A549 (cell line): ENCODE measurements at regions not wholly inside any gene's neighbourhood (a gene's known extent, or its start where the extent isn't known, plus 50 kb on each side); places are given as distances from the start of the nearest gene placed in this dataset.

Experiments
- ATAC-seq, 2 experiments: fragments of 200-7000 bp in 1 of 2; fragments of >200 bp in 1 of 2; cut with Nextera tagmentation in 1 of 2; cut with Tn5 transposase in 1 of 2; 3 replicates each; pipeline versions ENCODE4 v1.8.0 to v1.9.1; 2018 to 2020; ENCODE audit warnings: mild to moderate bottlenecking in 1 of 2, moderate library complexity in 1 of 2
- CTCF ChIA-PET: fragments of 300-600 bp; sonication (Branson Sonifier 250); formaldehyde crosslinking; extraction: SDS; loops from one replicate; lab custom pipeline; 2021; ENCODE audit warnings: antibody characterized with exemption, inconsistent platforms; lab: Yijun Ruan, JAX
- POLR2A ChIA-PET: fragments of 350-600 bp; formaldehyde crosslinking; extraction: SDS; loops from one replicate; lab custom pipeline; 2021; ENCODE audit warnings: antibody characterized with exemption, inconsistent platforms; lab: Yijun Ruan, JAX
- DNase-seq, 2 experiments: peaks; one replicate each; pipeline versions ENCODE4 v3.0.0 to v3.0.0-alpha.2; 2011 to 2016; ENCODE audit warnings: low read depth in 1 of 2, low spot score in 1 of 2
- FAIRE-seq: peaks from 2 replicates; lab custom pipeline; 2011; peaks lifted over from hg19 to GRCh38; lab: Jason Lieb, UNC
- H3K27ac ChIP-seq, 2 experiments: fragments of >200 bp; sonication (Bioruptor Twin); formaldehyde crosslinking; 3 replicates each; pipeline ENCODE4 v1.5.1; 2016 to 2017
- H3K4me1 ChIP-seq: fragments of >200 bp; sonication (Bioruptor Twin); formaldehyde crosslinking; 3 replicates; pipeline ENCODE4 v1.6.1; 2016
- H3K4me2 ChIP-seq: fragments of >200 bp; sonication (Bioruptor Twin); formaldehyde crosslinking; 3 replicates; pipeline ENCODE4 v1.6.1; 2016
- H3K4me3 ChIP-seq: fragments of >200 bp; sonication (Bioruptor Twin); formaldehyde crosslinking; 3 replicates; pipeline ENCODE4 v1.5.1; 2016
- H3K9me3 ChIP-seq: fragments of >200 bp; sonication (Bioruptor Twin); formaldehyde crosslinking; 3 replicates; pipeline ENCODE4 v1.6.1; 2016
- CBX8 ChIP-seq: fragments of 200-600 bp; sonication (generic); IDR thresholded peaks from 2 replicates; pipeline ENCODE4 v1.6.1; 2016
- CHD2 ChIP-seq: fragments of 150-350 bp; IDR thresholded peaks from 2 replicates; pipeline ENCODE4 v1.6.1; 2014; ENCODE audit warnings: low read length; ENCODE audit not compliant: partially characterized antibody
- CTCF ChIP-seq: fragments of >200 bp; sonication (Bioruptor Twin); formaldehyde crosslinking; IDR thresholded peaks from 3 replicates; pipeline ENCODE4 v1.5.1; 2016
- EHF ChIP-seq: fragments of 250-450 bp; sonication (Bioruptor Pico); IDR thresholded peaks from 2 replicates; pipeline ENCODE4 v1.5.0; 2020; ENCODE audit warnings: mild to moderate bottlenecking
- EHMT2 ChIP-seq: fragments of 200-600 bp; sonication (generic); IDR thresholded peaks from 2 replicates; pipeline ENCODE4 v1.6.1; 2016; ENCODE audit warnings: antibody characterized with exemption, low read depth, mild to moderate bottlenecking, moderate library complexity
- FOSB ChIP-seq: fragments of 250-450 bp; sonication (Bioruptor Pico); IDR thresholded peaks from 2 replicates; pipeline ENCODE4 v1.5.0; 2020; ENCODE audit warnings: mild to moderate bottlenecking, moderate library complexity
- HDAC2 ChIP-seq: fragments of 200-600 bp; sonication (generic); IDR thresholded peaks from 2 replicates; pipeline ENCODE4 v1.6.1; 2016
- HMGXB4 ChIP-seq: fragments of 250-450 bp; sonication (Bioruptor Pico); IDR thresholded peaks from 2 replicates; pipeline ENCODE4 v1.5.0; 2021; ENCODE audit warnings: mild to moderate bottlenecking, moderate library complexity, borderline replicate concordance
- HOXB5 ChIP-seq: fragments of 250-450 bp; sonication (Bioruptor Pico); IDR thresholded peaks from 2 replicates; pipeline ENCODE4 v1.5.0; 2020; ENCODE audit warnings: mild to moderate bottlenecking, moderate library complexity
- JUN ChIP-seq, 2 experiments: fragments of >200 bp; sonication (Bioruptor Twin); formaldehyde crosslinking; IDR thresholded peaks; 2 replicates in 1 of 2; 3 replicates in 1 of 2; pipeline ENCODE4 v1.6.1; 2016 to 2017
- JUNB ChIP-seq: fragments of >200 bp; sonication (Bioruptor Twin); formaldehyde crosslinking; IDR thresholded peaks from 2 replicates; pipeline ENCODE4 v1.6.1; 2016
- KDM1A ChIP-seq: fragments of 200-600 bp; sonication (generic); IDR thresholded peaks from 2 replicates; pipeline ENCODE4 v1.6.1; 2016; ENCODE audit warnings: low read depth, mild to moderate bottlenecking
- MAFK ChIP-seq: fragments of 450-650 bp; IDR thresholded peaks from 2 replicates; pipeline ENCODE4 v1.6.1; 2014; ENCODE audit not compliant: partially characterized antibody
- NFE2L2 ChIP-seq: fragments of 150-350 bp; conservative IDR thresholded peaks from 2 replicates; pipeline ENCODE4 v1.6.1; 2014; ENCODE audit warnings: low read length
- NR3C1 ChIP-seq: fragments of >200 bp; sonication (Bioruptor Twin); formaldehyde crosslinking; IDR thresholded peaks from 3 replicates; pipeline ENCODE4 v1.6.1; 2017
- RNF2 ChIP-seq: fragments of 200-600 bp; sonication (generic); IDR thresholded peaks from 2 replicates; pipeline ENCODE4 v1.6.1; 2016; ENCODE audit warnings: low read depth, mild to moderate bottlenecking, antibody characterized with exemption, moderate library complexity, borderline replicate concordance
- WGBS: methylation state at CpG from one replicate; pipeline ENCODE4 v1.1.6; 2017; ENCODE audit errors: missing lambda C conversion rate; 5-methylcytosine and 5-hydroxymethylcytosine counted together
- TF ChIP-seq, protein P1 (sequence below): IDR thresholded peaks from 2 replicates; pipeline ENCODE4 v1.6.1; 2012
- TF ChIP-seq, protein P2 (sequence below): fragments of >200 bp; sonication (Bioruptor Twin); formaldehyde crosslinking; IDR thresholded peaks from 3 replicates; pipeline ENCODE4 v1.6.1; 2016
- TF ChIP-seq, protein P3 (sequence below): IDR thresholded peaks from 2 replicates; pipeline ENCODE4 v1.6.1; 2012; ENCODE audit warnings: low read depth, borderline replicate concordance
- TF ChIP-seq, protein P4 (sequence below): fragments of 200-600 bp; sonication (generic); IDR thresholded peaks from 2 replicates; pipeline ENCODE4 v1.6.1; 2016; ENCODE audit warnings: antibody characterized with exemption, mild to moderate bottlenecking, moderate library complexity
- TF ChIP-seq, protein P5 (sequence below): fragments of >200 bp; sonication (Bioruptor Twin); formaldehyde crosslinking; IDR thresholded peaks from 2 replicates; pipeline ENCODE4 v1.6.1; 2016

GRCh38 chr2:153386481-153386897 lies 92.1 kb downstream of the RPRM start:
- no peak for ATAC-seq
- ChIA-PET POLR2A (no interaction called here), CTCF (interaction anchor here (1.0 kb wide), 1 partner anchor 53 kb away, joined by 3 read pairs; no protein-coding TSS in a partner anchor)

DNA sequence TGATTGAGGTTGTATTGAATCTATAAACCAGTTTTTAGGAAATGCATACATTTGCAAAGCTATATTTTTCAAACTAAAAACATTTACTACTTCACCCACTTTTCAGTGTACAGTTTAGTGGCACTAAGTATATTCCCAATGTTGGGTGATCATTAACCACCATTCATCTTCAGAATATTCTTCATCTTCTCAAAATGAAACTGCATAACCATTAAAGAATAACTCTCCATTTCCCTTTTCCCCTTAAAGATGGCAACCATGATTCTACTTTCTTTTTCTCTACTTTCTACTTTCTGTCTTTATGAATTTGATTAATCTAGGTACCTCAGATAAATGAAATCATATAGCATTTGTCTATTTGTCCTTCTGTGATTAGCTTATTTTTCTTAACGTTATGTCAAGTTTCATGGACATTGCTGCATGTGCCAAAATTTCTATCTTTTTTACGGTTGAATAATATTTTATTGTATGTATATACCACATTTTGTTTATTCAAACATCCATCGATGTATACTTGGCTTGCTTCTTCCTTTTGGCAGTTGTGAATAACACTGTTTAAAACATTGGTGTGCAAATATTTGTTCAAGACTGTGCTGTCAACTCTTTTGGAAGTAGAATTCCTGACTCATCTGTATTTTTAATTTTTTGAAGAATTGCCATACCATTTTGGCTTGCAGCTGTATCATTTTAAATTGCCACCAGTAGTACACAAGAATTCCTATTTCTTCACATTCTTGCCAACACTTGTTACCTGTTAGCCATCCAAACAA lies 104.9 kb downstream of the RPRM start:
- H3K4me1 ChIP-seq, result no peaks in the 10 kb centered on the region
- ChIA-PET POLR2A (interaction anchor here (0.7 kb wide), 1 partner anchor 14 kb away, joined by 3 read pairs; no protein-coding TSS in a partner anchor), CTCF (interaction anchor here (1.0 kb wide), 1 partner anchor 9 kb away, joined by 3 read pairs; no protein-coding TSS in a partner anchor)
- H3K9me3 ChIP-seq, result no peaks in the 10 kb centered on the region
- no peak overlapping the region for H3K4me3 ChIP-seq
- WGBS, result under 1% methylated on average over 3 of the region's 3 CpGs
- ATAC-seq (no peak), FAIRE-seq (no peak), DNase-seq (no peak)
- no peak overlapping the region for H3K27ac ChIP-seq
- H3K4me2 ChIP-seq, result no peak overlapping the region
- TF ChIP-seq MAFK, result no peak
- no peak for TF ChIP-seq JUNB
- TF ChIP-seq RNF2, result no peak
- TF ChIP-seq JUN (IDR thresholded peaks at IDR 0.05), result no peak
- TF ChIP-seq, protein P1, sequence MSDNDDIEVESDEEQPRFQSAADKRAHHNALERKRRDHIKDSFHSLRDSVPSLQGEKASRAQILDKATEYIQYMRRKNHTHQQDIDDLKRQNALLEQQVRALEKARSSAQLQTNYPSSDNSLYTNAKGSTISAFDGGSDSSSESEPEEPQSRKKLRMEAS, result no peak
- TF ChIP-seq, protein P2, sequence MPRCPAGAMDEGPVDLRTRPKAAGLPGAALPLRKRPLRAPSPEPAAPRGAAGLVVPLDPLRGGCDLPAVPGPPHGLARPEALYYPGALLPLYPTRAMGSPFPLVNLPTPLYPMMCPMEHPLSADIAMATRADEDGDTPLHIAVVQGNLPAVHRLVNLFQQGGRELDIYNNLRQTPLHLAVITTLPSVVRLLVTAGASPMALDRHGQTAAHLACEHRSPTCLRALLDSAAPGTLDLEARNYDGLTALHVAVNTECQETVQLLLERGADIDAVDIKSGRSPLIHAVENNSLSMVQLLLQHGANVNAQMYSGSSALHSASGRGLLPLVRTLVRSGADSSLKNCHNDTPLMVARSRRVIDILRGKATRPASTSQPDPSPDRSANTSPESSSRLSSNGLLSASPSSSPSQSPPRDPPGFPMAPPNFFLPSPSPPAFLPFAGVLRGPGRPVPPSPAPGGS, result no peak
- TF ChIP-seq, protein P3, sequence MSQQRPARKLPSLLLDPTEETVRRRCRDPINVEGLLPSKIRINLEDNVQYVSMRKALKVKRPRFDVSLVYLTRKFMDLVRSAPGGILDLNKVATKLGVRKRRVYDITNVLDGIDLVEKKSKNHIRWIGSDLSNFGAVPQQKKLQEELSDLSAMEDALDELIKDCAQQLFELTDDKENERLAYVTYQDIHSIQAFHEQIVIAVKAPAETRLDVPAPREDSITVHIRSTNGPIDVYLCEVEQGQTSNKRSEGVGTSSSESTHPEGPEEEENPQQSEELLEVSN, result no peak

More at GRCh38 chr2:153386481-153386897, 92.1 kb downstream of the RPRM start:
- Histone ChIP-seq H3K4me2 (no peak overlapping the region), H3K9me3 (no peaks in the 10 kb centered on the region), H3K4me1 (no peaks in the 10 kb centered on the region), H3K4me3 (no peak overlapping the region), H3K27ac (no peak overlapping the region)
- no peak for DNase-seq
- FAIRE-seq, result no peak
- TF ChIP-seq, protein P4, sequence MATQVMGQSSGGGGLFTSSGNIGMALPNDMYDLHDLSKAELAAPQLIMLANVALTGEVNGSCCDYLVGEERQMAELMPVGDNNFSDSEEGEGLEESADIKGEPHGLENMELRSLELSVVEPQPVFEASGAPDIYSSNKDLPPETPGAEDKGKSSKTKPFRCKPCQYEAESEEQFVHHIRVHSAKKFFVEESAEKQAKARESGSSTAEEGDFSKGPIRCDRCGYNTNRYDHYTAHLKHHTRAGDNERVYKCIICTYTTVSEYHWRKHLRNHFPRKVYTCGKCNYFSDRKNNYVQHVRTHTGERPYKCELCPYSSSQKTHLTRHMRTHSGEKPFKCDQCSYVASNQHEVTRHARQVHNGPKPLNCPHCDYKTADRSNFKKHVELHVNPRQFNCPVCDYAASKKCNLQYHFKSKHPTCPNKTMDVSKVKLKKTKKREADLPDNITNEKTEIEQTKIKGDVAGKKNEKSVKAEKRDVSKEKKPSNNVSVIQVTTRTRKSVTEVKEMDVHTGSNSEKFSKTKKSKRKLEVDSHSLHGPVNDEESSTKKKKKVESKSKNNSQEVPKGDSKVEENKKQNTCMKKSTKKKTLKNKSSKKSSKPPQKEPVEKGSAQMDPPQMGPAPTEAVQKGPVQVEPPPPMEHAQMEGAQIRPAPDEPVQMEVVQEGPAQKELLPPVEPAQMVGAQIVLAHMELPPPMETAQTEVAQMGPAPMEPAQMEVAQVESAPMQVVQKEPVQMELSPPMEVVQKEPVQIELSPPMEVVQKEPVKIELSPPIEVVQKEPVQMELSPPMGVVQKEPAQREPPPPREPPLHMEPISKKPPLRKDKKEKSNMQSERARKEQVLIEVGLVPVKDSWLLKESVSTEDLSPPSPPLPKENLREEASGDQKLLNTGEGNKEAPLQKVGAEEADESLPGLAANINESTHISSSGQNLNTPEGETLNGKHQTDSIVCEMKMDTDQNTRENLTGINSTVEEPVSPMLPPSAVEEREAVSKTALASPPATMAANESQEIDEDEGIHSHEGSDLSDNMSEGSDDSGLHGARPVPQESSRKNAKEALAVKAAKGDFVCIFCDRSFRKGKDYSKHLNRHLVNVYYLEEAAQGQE, result no peak
- TF ChIP-seq HDAC2, result no peak
- TF ChIP-seq EHF (CRISPR knock-in tag), result no peak
- TF ChIP-seq NFE2L2, result no peak
- TF ChIP-seq, protein P5, sequence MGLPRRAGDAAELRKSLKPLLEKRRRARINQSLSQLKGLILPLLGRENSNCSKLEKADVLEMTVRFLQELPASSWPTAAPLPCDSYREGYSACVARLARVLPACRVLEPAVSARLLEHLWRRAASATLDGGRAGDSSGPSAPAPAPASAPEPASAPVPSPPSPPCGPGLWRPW, result no peak
- no peak for TF ChIP-seq MAFK
- TF ChIP-seq EHMT2, result no peak
- TF ChIP-seq CBX8, result no peak
- TF ChIP-seq HMGXB4 (CRISPR knock-in tag), result no peak
- no peak for TF ChIP-seq NR3C1
- no peak for TF ChIP-seq HOXB5
- TF ChIP-seq KDM1A, result no peak
- no peak for TF ChIP-seq CHD2
- no peak for TF ChIP-seq JUNB
- no peak for TF ChIP-seq FOSB (CRISPR knock-in tag)
- TF ChIP-seq CTCF, result no peak
- whole genome bisulfite sequencing, result 13% methylated on average over 2 of the region's 2 CpGs
